ENCODE measurements at regions not wholly inside any gene's neighbourhood (a gene's known extent, or its start where the extent isn't known, plus 50 kb on each side); places are given as distances from the start of the nearest gene placed in this dataset.

GRCh38 chr10:107548301-107548700, 383.8 kb upstream of the SORCS1 start:
- Histone ChIP-seq H3K4me1 (ENCODE audit: control insufficient read depth, insufficient read depth, low read length) (peaks cover 6% of the 10 kb centered on the region), H3K9me3 (ENCODE audit: control insufficient read depth, low read length) (no peaks in the 10 kb centered on the region), H3K4me3 (ENCODE audit: low read length) (no peak overlapping the region), H3K36me3 (ENCODE audit: control insufficient read depth, insufficient read depth, low read length, severe bottlenecking) (no peaks in the 10 kb centered on the region), H3K27me3 (replicated peaks; ENCODE audit: control insufficient read depth, insufficient read depth, low read length) (no peaks in the 10 kb centered on the region), H3K9ac (ENCODE audit: low read length) (no peak overlapping the region)
- no peak for DNase-seq (ENCODE audit: low read depth)

GRCh38 chr10:107546986-107547385, 382.5 kb upstream of the SORCS1 start:
- peaks cover 3% of the 10 kb centered on the region for H3K4me1 ChIP-seq (ENCODE audit: control insufficient read depth, insufficient read depth, low read length)
- H3K9me3 ChIP-seq (ENCODE audit: control insufficient read depth, low read length), result no peaks in the 10 kb centered on the region
- no peaks in the 10 kb centered on the region for H3K27me3 ChIP-seq (replicated peaks; ENCODE audit: control insufficient read depth, insufficient read depth, low read length)
- no peak overlapping the region for H3K9ac ChIP-seq (ENCODE audit: low read length)
- H3K4me3 ChIP-seq (ENCODE audit: low read length), result no peak overlapping the region
- no peak for DNase-seq (ENCODE audit: low read depth)
- no peaks in the 10 kb centered on the region for H3K36me3 ChIP-seq (ENCODE audit: control insufficient read depth, insufficient read depth, low read length, severe bottlenecking)

GRCh38 chr10:107546284-107546683, 381.8 kb upstream of the SORCS1 start:
- peaks cover 3% of the 10 kb centered on the region for H3K4me1 ChIP-seq (ENCODE audit: control insufficient read depth, insufficient read depth, low read length)
- no peak for DNase-seq (ENCODE audit: low read depth)
- H3K27me3 ChIP-seq (replicated peaks; ENCODE audit: control insufficient read depth, insufficient read depth, low read length), result no peaks in the 10 kb centered on the region
- H3K4me3 ChIP-seq (ENCODE audit: low read length), result no peak overlapping the region
- no peaks in the 10 kb centered on the region for H3K36me3 ChIP-seq (ENCODE audit: control insufficient read depth, insufficient read depth, low read length, severe bottlenecking)
- no peak overlapping the region for H3K9ac ChIP-seq (ENCODE audit: low read length)
- H3K9me3 ChIP-seq (ENCODE audit: control insufficient read depth, low read length), result no peaks in the 10 kb centered on the region

DNA sequence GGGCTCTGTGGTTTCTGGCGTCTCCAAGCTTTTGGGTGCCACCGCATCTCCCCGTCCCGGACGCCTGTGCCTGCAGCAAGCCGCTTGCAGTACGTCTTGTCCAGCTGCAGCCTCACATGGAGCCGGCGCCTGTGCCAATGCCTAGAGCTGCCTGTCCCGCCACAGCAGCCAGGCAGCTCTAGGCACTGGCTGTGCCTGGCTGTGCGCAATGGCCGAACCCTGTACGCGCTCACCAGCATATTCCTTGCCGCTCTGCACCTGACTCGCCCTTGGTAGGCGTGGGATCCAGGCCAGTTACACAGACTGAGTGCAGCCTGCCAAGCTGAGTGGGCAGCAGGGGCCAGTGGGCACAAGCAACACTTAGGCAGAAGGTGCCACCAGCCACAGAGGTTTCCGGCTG, 381.2 kb upstream of the SORCS1 start:
- Histone ChIP-seq H3K4me3 (ENCODE audit: low read length) (no peak overlapping the region), H3K36me3 (ENCODE audit: control insufficient read depth, insufficient read depth, low read length, severe bottlenecking) (no peaks in the 10 kb centered on the region), H3K9me3 (ENCODE audit: control insufficient read depth, low read length) (no peaks in the 10 kb centered on the region), H3K27me3 (replicated peaks; ENCODE audit: control insufficient read depth, insufficient read depth, low read length) (no peaks in the 10 kb centered on the region), H3K4me1 (ENCODE audit: control insufficient read depth, insufficient read depth, low read length) (peaks cover 3% of the 10 kb centered on the region), H3K9ac (ENCODE audit: low read length) (no peak overlapping the region)
- DNase-seq (ENCODE audit: low read depth), result no peak

- no peaks in the 10 kb centered on the region for H3K27me3 ChIP-seq (replicated peaks; ENCODE audit: control insufficient read depth, insufficient read depth, low read length)
- H3K4me3 ChIP-seq (ENCODE audit: low read length), result no peak overlapping the region
- H3K36me3 ChIP-seq (ENCODE audit: control insufficient read depth, insufficient read depth, low read length, severe bottlenecking), result no peaks in the 10 kb centered on the region
- no peak for DNase-seq (ENCODE audit: low read depth)
- H3K9me3 ChIP-seq (ENCODE audit: control insufficient read depth, low read length), result no peaks in the 10 kb centered on the region
- no peak overlapping the region for H3K9ac ChIP-seq (ENCODE audit: low read length)
- H3K4me1 ChIP-seq (ENCODE audit: control insufficient read depth, insufficient read depth, low read length), result peaks cover 3% of the 10 kb centered on the region
Observed at GRCh38 chr10:107544706-107545520, 380.4 kb upstream of the SORCS1 start.

GRCh38 chr10:107542607-107543006, 378.1 kb upstream of the SORCS1 start:
- Histone ChIP-seq H3K4me3 (ENCODE audit: low read length) (no peak overlapping the region), H3K4me1 (ENCODE audit: control insufficient read depth, insufficient read depth, low read length) (peaks cover 3% of the 10 kb centered on the region), H3K9ac (ENCODE audit: low read length) (no peak overlapping the region), H3K27me3 (replicated peaks; ENCODE audit: control insufficient read depth, insufficient read depth, low read length) (no peaks in the 10 kb centered on the region), H3K36me3 (ENCODE audit: control insufficient read depth, insufficient read depth, low read length, severe bottlenecking) (no peaks in the 10 kb centered on the region), H3K9me3 (ENCODE audit: control insufficient read depth, low read length) (peaks cover 5% of the 10 kb centered on the region)
- no peak for DNase-seq (ENCODE audit: low read depth)

GRCh38 chr10:107542016-107542415, 377.5 kb upstream of the SORCS1 start:
- DNase-seq (ENCODE audit: low read depth), result no peak
- no peak overlapping the region for H3K9ac ChIP-seq (ENCODE audit: low read length)
- H3K9me3 ChIP-seq (ENCODE audit: control insufficient read depth, low read length), result peaks cover 5% of the 10 kb centered on the region
- no peak overlapping the region for H3K4me3 ChIP-seq (ENCODE audit: low read length)
- no peaks in the 10 kb centered on the region for H3K36me3 ChIP-seq (ENCODE audit: control insufficient read depth, insufficient read depth, low read length, severe bottlenecking)
- peaks cover 3% of the 10 kb centered on the region for H3K4me1 ChIP-seq (ENCODE audit: control insufficient read depth, insufficient read depth, low read length)
- no peaks in the 10 kb centered on the region for H3K27me3 ChIP-seq (replicated peaks; ENCODE audit: control insufficient read depth, insufficient read depth, low read length)

DNA sequence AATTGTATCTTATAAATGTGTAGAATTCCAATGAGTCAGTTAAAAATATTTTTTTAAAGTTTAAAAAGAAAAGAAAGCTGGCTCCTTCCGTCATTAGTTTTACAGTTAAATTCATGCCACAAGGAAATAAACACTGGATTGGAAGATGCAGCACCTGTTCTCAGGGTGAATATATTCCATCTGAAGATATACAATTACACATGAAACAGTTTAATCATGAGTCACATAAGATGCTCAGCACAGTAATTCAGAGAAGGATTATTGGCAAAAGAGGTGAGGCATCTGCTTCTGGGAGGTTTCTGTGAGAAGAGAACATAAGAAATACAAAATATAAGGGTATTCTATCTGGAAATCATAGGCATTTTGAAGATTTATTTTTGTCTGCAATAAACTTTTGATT, 376.5 kb upstream of the SORCS1 start:
- Histone ChIP-seq H3K27me3 (replicated peaks; ENCODE audit: control insufficient read depth, insufficient read depth, low read length) (no peaks in the 10 kb centered on the region), H3K9ac (ENCODE audit: low read length) (no peak overlapping the region), H3K4me1 (ENCODE audit: control insufficient read depth, insufficient read depth, low read length) (no peaks in the 10 kb centered on the region), H3K9me3 (ENCODE audit: control insufficient read depth, low read length) (peaks cover 5% of the 10 kb centered on the region), H3K4me3 (ENCODE audit: low read length) (no peak overlapping the region), H3K36me3 (ENCODE audit: control insufficient read depth, insufficient read depth, low read length, severe bottlenecking) (no peaks in the 10 kb centered on the region)
- DNase-seq (ENCODE audit: low read depth), result no peak

GRCh38 chr10:107529350-107529749, 364.8 kb upstream of the SORCS1 start:
- no peaks in the 10 kb centered on the region for H3K36me3 ChIP-seq (ENCODE audit: control insufficient read depth, insufficient read depth, low read length, severe bottlenecking)
- H3K27me3 ChIP-seq (replicated peaks; ENCODE audit: control insufficient read depth, insufficient read depth, low read length), result no peaks in the 10 kb centered on the region
- DNase-seq (ENCODE audit: low read depth), result no peak
- no peaks in the 10 kb centered on the region for H3K9me3 ChIP-seq (ENCODE audit: control insufficient read depth, low read length)
- no peak overlapping the region for H3K4me3 ChIP-seq (ENCODE audit: low read length)
- no peak overlapping the region for H3K9ac ChIP-seq (ENCODE audit: low read length)
- H3K4me1 ChIP-seq (ENCODE audit: control insufficient read depth, insufficient read depth, low read length), result no peaks in the 10 kb centered on the region

DNA sequence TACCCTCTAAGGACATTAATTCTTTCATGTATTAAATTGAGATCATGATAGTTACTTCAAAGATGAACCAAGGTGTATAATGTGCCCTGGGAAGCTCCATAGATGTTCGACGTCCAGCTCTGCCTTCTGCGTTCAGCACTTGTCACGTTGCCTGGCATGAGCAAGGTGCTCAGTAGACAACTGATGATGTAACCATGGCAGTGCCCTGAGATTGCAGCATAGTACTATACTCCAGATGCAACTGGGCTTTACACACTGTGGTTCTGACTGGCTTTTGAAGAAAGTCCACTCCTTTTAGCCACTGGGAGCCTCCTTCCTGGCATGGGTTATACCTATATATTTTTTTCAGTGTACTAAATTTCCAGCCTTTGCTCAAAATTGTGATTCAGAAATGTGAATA, 355.8 kb upstream of the SORCS1 start:
- H3K4me1 ChIP-seq (ENCODE audit: control insufficient read depth, insufficient read depth, low read length), result no peaks in the 10 kb centered on the region
- H3K4me3 ChIP-seq (ENCODE audit: low read length), result no peak overlapping the region
- no peak for DNase-seq (ENCODE audit: low read depth)
- H3K27me3 ChIP-seq (replicated peaks; ENCODE audit: control insufficient read depth, insufficient read depth, low read length), result no peaks in the 10 kb centered on the region
- H3K9me3 ChIP-seq (ENCODE audit: control insufficient read depth, low read length), result no peaks in the 10 kb centered on the region
- H3K9ac ChIP-seq (ENCODE audit: low read length), result no peak overlapping the region
- no peaks in the 10 kb centered on the region for H3K36me3 ChIP-seq (ENCODE audit: control insufficient read depth, insufficient read depth, low read length, severe bottlenecking)

GRCh38 chr10:107517811-107518210, 353.3 kb upstream of the SORCS1 start:
- no peaks in the 10 kb centered on the region for H3K36me3 ChIP-seq (ENCODE audit: control insufficient read depth, insufficient read depth, low read length, severe bottlenecking)
- H3K4me3 ChIP-seq (ENCODE audit: low read length), result no peak overlapping the region
- no peaks in the 10 kb centered on the region for H3K27me3 ChIP-seq (replicated peaks; ENCODE audit: control insufficient read depth, insufficient read depth, low read length)
- no peaks in the 10 kb centered on the region for H3K4me1 ChIP-seq (ENCODE audit: control insufficient read depth, insufficient read depth, low read length)
- DNase-seq (ENCODE audit: low read depth), result no peak
- H3K9me3 ChIP-seq (ENCODE audit: control insufficient read depth, low read length), result no peaks in the 10 kb centered on the region
- no peak overlapping the region for H3K9ac ChIP-seq (ENCODE audit: low read length)

- Histone ChIP-seq H3K4me3 (ENCODE audit: low read length) (no peak overlapping the region), H3K27me3 (replicated peaks; ENCODE audit: control insufficient read depth, insufficient read depth, low read length) (no peaks in the 10 kb centered on the region), H3K4me1 (ENCODE audit: control insufficient read depth, insufficient read depth, low read length) (no peaks in the 10 kb centered on the region), H3K9me3 (ENCODE audit: control insufficient read depth, low read length) (no peaks in the 10 kb centered on the region), H3K36me3 (ENCODE audit: control insufficient read depth, insufficient read depth, low read length, severe bottlenecking) (no peaks in the 10 kb centered on the region), H3K9ac (ENCODE audit: low read length) (no peak overlapping the region)
- no peak for DNase-seq (ENCODE audit: low read depth)
Observed at GRCh38 chr10:107516349-107516748, 351.8 kb upstream of the SORCS1 start.

Measured in adipocyte (in vitro differentiated cells).